Ishikawa (cell line): ENCODE measurements at regions not wholly inside any gene's neighbourhood (a gene's known extent, or its start where the extent isn't known, plus 50 kb on each side); places are given as distances from the start of the nearest gene placed in this dataset.

Experiments used
- CEBPB ChIP-seq: IDR thresholded peaks from 2 replicates; pipeline ENCODE4 v1.6.1; 2012
- EGR1 ChIP-seq: IDR thresholded peaks from 2 replicates; pipeline ENCODE4 v1.6.1; 2012
- EP300 ChIP-seq: IDR thresholded peaks from 2 replicates; pipeline ENCODE4 v1.6.1; 2012; ENCODE audit warnings: borderline replicate concordance
- NFIC ChIP-seq: IDR thresholded peaks from 2 replicates; pipeline ENCODE4 v1.6.1; 2012
- REST ChIP-seq: IDR thresholded peaks from 2 replicates; pipeline ENCODE4 v1.6.1; 2012; ENCODE audit warnings: low read depth, mild to moderate bottlenecking
- TAF1 ChIP-seq: IDR thresholded peaks from 2 replicates; pipeline ENCODE4 v1.6.1; 2012; ENCODE audit warnings: low read depth, mild to moderate bottlenecking
- ZBTB7A ChIP-seq: IDR thresholded peaks from 2 replicates; pipeline ENCODE4 v1.6.1; 2012; ENCODE audit warnings: low read depth
- TF ChIP-seq, protein P1 (sequence below): IDR thresholded peaks from 2 replicates; pipeline ENCODE4 v1.6.1; 2012

GRCh38 chr3:146679995-146680394 is 74.8 kb upstream of the PLSCR5 start:
- TF ChIP-seq ZBTB7A, result no peak
- TF ChIP-seq CEBPB, result no peak
- no peak for TF ChIP-seq TAF1
- TF ChIP-seq EP300, result no peak
- TF ChIP-seq, protein P1, sequence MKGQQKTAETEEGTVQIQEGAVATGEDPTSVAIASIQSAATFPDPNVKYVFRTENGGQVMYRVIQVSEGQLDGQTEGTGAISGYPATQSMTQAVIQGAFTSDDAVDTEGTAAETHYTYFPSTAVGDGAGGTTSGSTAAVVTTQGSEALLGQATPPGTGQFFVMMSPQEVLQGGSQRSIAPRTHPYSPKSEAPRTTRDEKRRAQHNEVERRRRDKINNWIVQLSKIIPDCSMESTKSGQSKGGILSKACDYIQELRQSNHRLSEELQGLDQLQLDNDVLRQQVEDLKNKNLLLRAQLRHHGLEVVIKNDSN, result no peak
- no peak for TF ChIP-seq EGR1
- no peak for TF ChIP-seq REST
- no peak for TF ChIP-seq NFIC
